Panc1 (cell line): ENCODE measurements at regions not wholly inside any gene's neighbourhood (a gene's known extent, or its start where the extent isn't known, plus 50 kb on each side); places are given as distances from the start of the nearest gene placed in this dataset.

ENCODE experiments used
- ATAC-seq: fragments of 200-7000 bp; cut with Tn5 transposase; 2 replicates; pipeline ENCODE4 v1.9.1; 2020; ENCODE audit warnings: mild to moderate bottlenecking, moderate library complexity
- BruUV-seq: library from RNA; stranded (reverse); fragments of 400-500 nt; replicated peaks from 2 replicates; lab custom pipeline; 2021; lab: Mats Ljungman, UMichigan
- CTCF ChIA-PET: fragments of 300-600 bp; sonication (Branson Sonifier 250); formaldehyde crosslinking; loops from one replicate; lab custom pipeline; 2022; ENCODE audit warnings: antibody characterized with exemption; lab: Charles Lee
- POLR2A ChIA-PET: fragments of 300-600 bp; sonication (Branson Sonifier 250); formaldehyde crosslinking; loops from one replicate; lab custom pipeline; 2022; ENCODE audit warnings: antibody characterized with exemption; lab: Charles Lee
- DNase-seq: peaks from one replicate; pipeline ENCODE4 v3.0.0-alpha.2; 2010; ENCODE audit warnings: low read depth, low spot score
- H3K27ac ChIP-seq: 2 replicates; pipeline ENCODE4 v1.5.1; 2011; ENCODE audit warnings: mild to moderate bottlenecking, low read length, inconsistent platforms
- H3K27me3 ChIP-seq: fragments of 200-500 bp; sonication (Bioruptor generic); 2 replicates; pipeline ENCODE4 v1.6.0; 2014; ENCODE audit warnings: low read length, inconsistent platforms; ENCODE audit not compliant: control insufficient read depth, insufficient read depth
- H3K36me3 ChIP-seq: fragments of 200-500 bp; sonication (Bioruptor generic); 2 replicates; pipeline ENCODE4 v1.5.1; 2014; ENCODE audit warnings: inconsistent platforms, mild to moderate bottlenecking, low read length, moderate library complexity; ENCODE audit not compliant: control insufficient read depth, insufficient read depth
- H3K4me1 ChIP-seq: 2 replicates; pipeline ENCODE4 v1.5.1; 2011; ENCODE audit warnings: inconsistent platforms, mild to moderate bottlenecking, low read length, moderate library complexity; ENCODE audit not compliant: control insufficient read depth, insufficient read depth
- H3K4me3 ChIP-seq, 2 experiments: 2 replicates each; pipeline ENCODE4 v1.5.1; 2011 to 2012; ENCODE audit warnings: low read depth in 2 of 2, low read length in 2 of 2, mild to moderate bottlenecking in 2 of 2, inconsistent platforms in 1 of 2, moderate library complexity in 1 of 2
- H3K9me3 ChIP-seq: fragments of 200-500 bp; sonication (Bioruptor generic); 2 replicates; pipeline ENCODE4 v1.5.1; 2014; ENCODE audit warnings: low read depth, mild to moderate bottlenecking, inconsistent platforms, low read length, moderate library complexity; ENCODE audit not compliant: control insufficient read depth, insufficient read depth
- POLR2AphosphoS5 ChIP-seq: IDR thresholded peaks from 2 replicates; pipeline ENCODE4 v1.6.1; 2012; ENCODE audit warnings: mild to moderate bottlenecking, low read depth, low read length, moderate library complexity
- SIN3A ChIP-seq: IDR thresholded peaks from 2 replicates; pipeline ENCODE4 v1.6.1; 2012; ENCODE audit warnings: low read depth, mild to moderate bottlenecking, low read length, moderate library complexity, borderline replicate concordance; ENCODE audit not compliant: insufficient read depth
- TCF7L2 ChIP-seq: IDR thresholded peaks from 2 replicates; pipeline ENCODE4 v1.6.1; 2011; ENCODE audit warnings: mild to moderate bottlenecking, low read depth, low read length, inconsistent platforms
- in situ Hi-C: cut with HindIII; loops from 2 replicates; pipeline ENCODE4 v1.10.0; 2016; ENCODE audit warnings: low sequenced_read_pairs, low pct_unique_long_range_greater_than_20kb
- intact Hi-C: fragments of 100-400 bp; cut with micrococcal nuclease; formaldehyde crosslinking; loops from one replicate; pipeline ENCODE4 v1.10.0; 2022; ENCODE audit not compliant: unreplicated experiment
- TF ChIP-seq, protein P1 (sequence below), 2 experiments: IDR thresholded peaks; 2 replicates each; pipeline ENCODE4 v1.6.1; 2011 to 2012; ENCODE audit warnings: low read depth in 2 of 2, control low read depth in 1 of 2, low read length in 1 of 2, mild to moderate bottlenecking in 1 of 2, moderate library complexity in 1 of 2; ENCODE audit not compliant: insufficient read depth in 1 of 2
- TF ChIP-seq, protein P2 (sequence below): fragments of 450-650 bp; IDR thresholded peaks from 2 replicates; pipeline ENCODE4 v1.5.1; 2017; ENCODE audit warnings: mild to moderate bottlenecking

DNA sequence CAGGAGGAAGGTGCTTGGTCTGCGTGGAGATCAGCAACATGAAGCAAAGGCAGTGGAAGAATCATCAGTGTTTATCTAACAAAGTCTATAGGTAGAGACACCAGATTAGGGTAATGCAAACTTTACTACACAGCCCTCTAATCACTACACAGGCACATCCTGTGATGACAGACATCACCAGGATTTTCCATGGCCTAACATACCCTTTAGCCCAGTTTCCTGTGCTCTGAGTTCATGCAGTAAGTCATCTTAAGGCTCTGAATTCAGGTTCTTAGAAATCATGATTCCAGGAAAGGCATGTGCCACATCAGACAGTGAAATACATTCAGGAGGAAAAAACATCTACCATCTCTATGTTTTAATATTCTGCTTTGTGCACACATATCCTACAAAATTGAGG is 708.5 kb upstream of the SLC8A1 start:
- no peak overlapping the region for H3K27ac ChIP-seq
- TF ChIP-seq, protein P1, sequence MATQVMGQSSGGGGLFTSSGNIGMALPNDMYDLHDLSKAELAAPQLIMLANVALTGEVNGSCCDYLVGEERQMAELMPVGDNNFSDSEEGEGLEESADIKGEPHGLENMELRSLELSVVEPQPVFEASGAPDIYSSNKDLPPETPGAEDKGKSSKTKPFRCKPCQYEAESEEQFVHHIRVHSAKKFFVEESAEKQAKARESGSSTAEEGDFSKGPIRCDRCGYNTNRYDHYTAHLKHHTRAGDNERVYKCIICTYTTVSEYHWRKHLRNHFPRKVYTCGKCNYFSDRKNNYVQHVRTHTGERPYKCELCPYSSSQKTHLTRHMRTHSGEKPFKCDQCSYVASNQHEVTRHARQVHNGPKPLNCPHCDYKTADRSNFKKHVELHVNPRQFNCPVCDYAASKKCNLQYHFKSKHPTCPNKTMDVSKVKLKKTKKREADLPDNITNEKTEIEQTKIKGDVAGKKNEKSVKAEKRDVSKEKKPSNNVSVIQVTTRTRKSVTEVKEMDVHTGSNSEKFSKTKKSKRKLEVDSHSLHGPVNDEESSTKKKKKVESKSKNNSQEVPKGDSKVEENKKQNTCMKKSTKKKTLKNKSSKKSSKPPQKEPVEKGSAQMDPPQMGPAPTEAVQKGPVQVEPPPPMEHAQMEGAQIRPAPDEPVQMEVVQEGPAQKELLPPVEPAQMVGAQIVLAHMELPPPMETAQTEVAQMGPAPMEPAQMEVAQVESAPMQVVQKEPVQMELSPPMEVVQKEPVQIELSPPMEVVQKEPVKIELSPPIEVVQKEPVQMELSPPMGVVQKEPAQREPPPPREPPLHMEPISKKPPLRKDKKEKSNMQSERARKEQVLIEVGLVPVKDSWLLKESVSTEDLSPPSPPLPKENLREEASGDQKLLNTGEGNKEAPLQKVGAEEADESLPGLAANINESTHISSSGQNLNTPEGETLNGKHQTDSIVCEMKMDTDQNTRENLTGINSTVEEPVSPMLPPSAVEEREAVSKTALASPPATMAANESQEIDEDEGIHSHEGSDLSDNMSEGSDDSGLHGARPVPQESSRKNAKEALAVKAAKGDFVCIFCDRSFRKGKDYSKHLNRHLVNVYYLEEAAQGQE (IDR thresholded peaks at IDR 0.05; ENCODE audit: insufficient read depth in 1 of 2, low read depth in 2 of 2, low read length in 1 of 2) = no peak
- ATAC-seq (no peak), DNase-seq (no peak)
- ChIA-PET CTCF (interaction anchor here (0.5 kb wide), 1 partner anchor 660 kb away, joined by 4 read pairs; no protein-coding TSS in a partner anchor), POLR2A (no interaction called here)
- no peaks in the 10 kb centered on the region for H3K9me3 ChIP-seq
- in situ Hi-C loops (no loop called here), intact Hi-C loops (no loop called here)
- no peaks in the 10 kb centered on the region for H3K4me1 ChIP-seq
- no peaks in the 10 kb centered on the region for H3K36me3 ChIP-seq
- BruUV-seq = no TSS peak
- no peaks in the 10 kb centered on the region for H3K27me3 ChIP-seq
- no peak overlapping the region for H3K4me3 ChIP-seq

DNA sequence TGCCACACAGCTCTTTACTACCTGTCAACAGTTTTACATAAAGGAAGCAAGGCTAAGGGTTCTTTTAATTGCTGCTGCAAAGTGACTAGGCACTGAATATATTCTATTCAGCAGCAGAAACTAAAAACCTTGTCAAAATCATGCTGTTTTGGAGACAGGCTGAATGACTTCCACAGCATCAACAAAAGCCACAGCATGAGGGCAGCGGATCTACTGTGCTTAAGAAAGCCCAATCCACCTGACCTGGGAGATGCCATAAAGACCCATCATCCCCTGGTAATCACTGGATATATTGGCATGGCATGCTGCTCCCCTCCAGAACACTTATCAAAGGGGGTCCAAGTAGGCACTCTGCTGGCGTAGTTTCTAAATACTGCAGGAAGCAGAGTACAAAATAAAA is 715.1 kb upstream of the SLC8A1 start:
- H3K4me1 ChIP-seq = no peaks in the 10 kb centered on the region
- H3K4me3 ChIP-seq = no peak overlapping the region
- intact Hi-C loops (no loop called here), in situ Hi-C loops (no loop called here)
- CTCF ChIA-PET = no interaction called here
- no peaks in the 10 kb centered on the region for H3K27me3 ChIP-seq
- no peak for TF ChIP-seq POLR2AphosphoS5
- TF ChIP-seq, protein P2, sequence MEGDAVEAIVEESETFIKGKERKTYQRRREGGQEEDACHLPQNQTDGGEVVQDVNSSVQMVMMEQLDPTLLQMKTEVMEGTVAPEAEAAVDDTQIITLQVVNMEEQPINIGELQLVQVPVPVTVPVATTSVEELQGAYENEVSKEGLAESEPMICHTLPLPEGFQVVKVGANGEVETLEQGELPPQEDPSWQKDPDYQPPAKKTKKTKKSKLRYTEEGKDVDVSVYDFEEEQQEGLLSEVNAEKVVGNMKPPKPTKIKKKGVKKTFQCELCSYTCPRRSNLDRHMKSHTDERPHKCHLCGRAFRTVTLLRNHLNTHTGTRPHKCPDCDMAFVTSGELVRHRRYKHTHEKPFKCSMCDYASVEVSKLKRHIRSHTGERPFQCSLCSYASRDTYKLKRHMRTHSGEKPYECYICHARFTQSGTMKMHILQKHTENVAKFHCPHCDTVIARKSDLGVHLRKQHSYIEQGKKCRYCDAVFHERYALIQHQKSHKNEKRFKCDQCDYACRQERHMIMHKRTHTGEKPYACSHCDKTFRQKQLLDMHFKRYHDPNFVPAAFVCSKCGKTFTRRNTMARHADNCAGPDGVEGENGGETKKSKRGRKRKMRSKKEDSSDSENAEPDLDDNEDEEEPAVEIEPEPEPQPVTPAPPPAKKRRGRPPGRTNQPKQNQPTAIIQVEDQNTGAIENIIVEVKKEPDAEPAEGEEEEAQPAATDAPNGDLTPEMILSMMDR = no peak
- TF ChIP-seq, protein P1 (IDR thresholded peaks at IDR 0.05; ENCODE audit: insufficient read depth in 1 of 2, low read depth in 2 of 2, low read length in 1 of 2) = no peak
- no peak for TF ChIP-seq SIN3A
- no peak for TF ChIP-seq TCF7L2
- H3K27ac ChIP-seq = no peak overlapping the region
- no peak for ATAC-seq
- DNase-seq = no peak
- no TSS peak for BruUV-seq
- no peaks in the 10 kb centered on the region for H3K36me3 ChIP-seq
- POLR2A ChIA-PET = no interaction called here
- H3K9me3 ChIP-seq = no peaks in the 10 kb centered on the region
